Adrenal gland (tissue), 9 donors: ENCODE measurements at regions not wholly inside any gene's neighbourhood (a gene's known extent, or its start where the extent isn't known, plus 50 kb on each side); places are given as distances from the start of the nearest gene placed in this dataset.

Source experiments
- DNase-seq, 7 donors: peaks; one replicate each; pipeline ENCODE4 v3.0.0-alpha.2; 2019 to 2020
- H3K27ac ChIP-seq, 5 donors: fragments of 200-600 bp; sonication (generic) in 4 of 5; 1 replicate in 3 of 5; 2 replicates in 2 of 5; pipeline versions ENCODE4 v1.5.1 to v1.8.0; 2016 to 2020; ENCODE audit warnings: mild to moderate bottlenecking in 1 of 5
- H3K27me3 ChIP-seq: fragments of 200-600 bp; 2 replicates; pipeline ENCODE4 v1.8.0; 2021
- H3K36me3 ChIP-seq, 2 donors: fragments of 200-600 bp; replicated peaks in 1 of 2; 1 replicate in 1 of 2; 2 replicates in 1 of 2; pipeline versions ENCODE4 v1.5.1 to v1.8.0; 2018 to 2022
- H3K4me1 ChIP-seq, 2 donors: fragments of 200-600 bp; replicated peaks in 1 of 2; 1 replicate in 1 of 2; 2 replicates in 1 of 2; pipeline versions ENCODE4 v1.5.1 to v1.8.0; 2018 to 2021
- H3K4me3 ChIP-seq, 4 donors: fragments of 200-600 bp; sonication (generic) in 3 of 4; one replicate each; pipeline ENCODE4 v1.5.1; 2016 to 2018
- H3K9me3 ChIP-seq, 3 donors: fragments of 200-600 bp; sonication (generic) in 1 of 3; replicated peaks in 1 of 3; 1 replicate in 2 of 3; 2 replicates in 1 of 3; pipeline versions ENCODE4 v1.5.1 to v1.8.0; 2016 to 2021
- CTCF ChIP-seq, 6 experiments: fragments of 450-650 bp in 4 of 6; fragments of 200-600 bp in 2 of 6; sonication (generic) in 1 of 6; IDR thresholded peaks; 1 replicate in 5 of 6; 2 replicates in 1 of 6; pipeline versions ENCODE4 v1.5.1 to v1.8.0; 2016 to 2021; ENCODE audit warnings: antibody characterized with exemption in 6 of 6, mild to moderate bottlenecking in 2 of 6, moderate library complexity in 1 of 6
- POLR2A ChIP-seq, 2 donors: fragments of 450-650 bp; IDR thresholded peaks; one replicate each; pipeline ENCODE4 v1.6.1; 2017; ENCODE audit warnings: antibody characterized with exemption in 2 of 2, mild to moderate bottlenecking in 2 of 2, moderate library complexity in 1 of 2
- WGBS, 4 donors: extraction: QIAGEN DNeasy Blood & Tissue Kit in 2 of 4; methylation state at CpG; one replicate each; pipeline versions ENCODE4 v1.1.5 to v1.1.7; 2013 to 2017; 5-methylcytosine and 5-hydroxymethylcytosine counted together
- intact Hi-C, 2 donors: fragments of 100-400 bp; cut with DNase I; formaldehyde crosslinking; loops; one replicate each; pipeline versions ENCODE4 v1.14.1 to v1.15.0; 2022 to 2023
- donor health status: healthy with polysubstance abuse.
- donor health status: Bipolar disorder and iron deficiency.
- donor health status: DM: yes; HTN: yes; CAD: no.
- donor health status: DM: no; HTN: no; CAD: no.
- donor health status: DM: no; HTN: no; CAD: no.

- TF ChIP-seq POLR2A (IDR thresholded peaks at IDR 0.05) (no peak), CTCF (IDR thresholded peaks at IDR 0.05) (no peak)
- DNase-seq, result no peak
- WGBS, 4 donors, result 55 to 94% (median 66%) methylated on average over 1 of the region's 1 CpG
- H3K4me1 ChIP-seq, result no peaks in the 10 kb centered on the region
- no peaks in the 10 kb centered on the region for H3K9me3 ChIP-seq
- H3K27me3 ChIP-seq, result no peaks in the 10 kb centered on the region
- no peak overlapping the region for H3K27ac ChIP-seq
- H3K4me3 ChIP-seq, result no peak overlapping the region
- H3K36me3 ChIP-seq, result no peaks in the 10 kb centered on the region
- intact Hi-C loops, result no loop called here
Measured at GRCh38 chr7:15783987-15784693, 97.7 kb upstream of the MEOX2 start.

DNA sequence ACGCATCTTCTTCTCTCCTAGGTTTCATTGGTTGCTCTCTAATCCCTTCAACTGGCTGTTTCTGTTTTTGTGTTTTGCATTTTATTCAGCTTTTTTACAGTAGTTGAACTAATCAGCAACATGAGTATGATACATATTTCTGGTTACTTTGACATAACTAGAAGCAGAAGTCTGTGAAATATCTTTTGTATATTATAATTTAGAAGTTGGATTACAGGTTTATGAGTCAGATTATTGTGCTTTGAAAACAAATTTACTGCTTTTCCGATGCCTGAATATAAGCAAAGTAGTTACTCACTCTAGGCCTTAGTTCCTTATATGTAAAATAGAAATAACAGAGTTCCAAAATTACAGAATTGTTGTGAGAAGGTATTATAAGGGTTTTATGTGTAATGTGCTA is 96.2 kb upstream of the MEOX2 start:
- Histone ChIP-seq H3K27ac (no peak overlapping the region), H3K4me1 (no peaks in the 10 kb centered on the region), H3K9me3 (no peaks in the 10 kb centered on the region), H3K4me3 (no peak overlapping the region), H3K36me3 (no peaks in the 10 kb centered on the region), H3K27me3 (no peaks in the 10 kb centered on the region)
- WGBS, 4 donors, result 83 to 87% (median 85%) methylated on average over 2 of the region's 2 CpGs
- no peak for DNase-seq
- intact Hi-C loops, result no loop called here
- no peak for TF ChIP-seq POLR2A (IDR thresholded peaks at IDR 0.05)
- no peak for TF ChIP-seq CTCF (IDR thresholded peaks at IDR 0.05)

- Histone ChIP-seq H3K27me3 (no peaks in the 10 kb centered on the region), H3K27ac (no peak overlapping the region), H3K4me3 (no peak overlapping the region), H3K4me1 (no peaks in the 10 kb centered on the region), H3K36me3 (no peaks in the 10 kb centered on the region), H3K9me3 (no peaks in the 10 kb centered on the region)
- no peak for TF ChIP-seq POLR2A (IDR thresholded peaks at IDR 0.05)
- TF ChIP-seq CTCF (IDR thresholded peaks at IDR 0.05), result no peak
- intact Hi-C loops, result no loop called here
- DNase-seq, result no peak
- WGBS, 4 donors, result 87 to 89% (median 88%) methylated on average over 2 of the region's 2 CpGs
Measured at GRCh38 chr7:15781944-15782343, 95.5 kb upstream of the MEOX2 start.

GRCh38 chr7:15780271-15780670 is 93.8 kb upstream of the MEOX2 start:
- no peaks in the 10 kb centered on the region for H3K4me1 ChIP-seq
- WGBS, 4 donors, result 69 to 83% (median 75%) methylated on average over 2 of the region's 2 CpGs
- H3K27me3 ChIP-seq, result no peaks in the 10 kb centered on the region
- no peak overlapping the region for H3K4me3 ChIP-seq
- intact Hi-C loops, result no loop called here
- no peak for DNase-seq
- H3K9me3 ChIP-seq, result no peaks in the 10 kb centered on the region
- no peak overlapping the region for H3K27ac ChIP-seq
- TF ChIP-seq CTCF (IDR thresholded peaks at IDR 0.05) (no peak), POLR2A (IDR thresholded peaks at IDR 0.05) (no peak)
- H3K36me3 ChIP-seq, result no peaks in the 10 kb centered on the region
